GM12873 (cell line): ENCODE measurements at regions not wholly inside any gene's neighbourhood (a gene's known extent, or its start where the extent isn't known, plus 50 kb on each side); places are given as distances from the start of the nearest gene placed in this dataset.

Source experiments
- TF ChIP-seq, protein P1 (sequence below): IDR thresholded peaks from 2 replicates; pipeline ENCODE4 v1.5.1; 2012; ENCODE audit warnings: low read depth, mild to moderate bottlenecking, moderate library complexity, low read length, control low read depth; ENCODE audit not compliant: insufficient read depth; ENCODE audit errors: missing control alignments

DNA sequence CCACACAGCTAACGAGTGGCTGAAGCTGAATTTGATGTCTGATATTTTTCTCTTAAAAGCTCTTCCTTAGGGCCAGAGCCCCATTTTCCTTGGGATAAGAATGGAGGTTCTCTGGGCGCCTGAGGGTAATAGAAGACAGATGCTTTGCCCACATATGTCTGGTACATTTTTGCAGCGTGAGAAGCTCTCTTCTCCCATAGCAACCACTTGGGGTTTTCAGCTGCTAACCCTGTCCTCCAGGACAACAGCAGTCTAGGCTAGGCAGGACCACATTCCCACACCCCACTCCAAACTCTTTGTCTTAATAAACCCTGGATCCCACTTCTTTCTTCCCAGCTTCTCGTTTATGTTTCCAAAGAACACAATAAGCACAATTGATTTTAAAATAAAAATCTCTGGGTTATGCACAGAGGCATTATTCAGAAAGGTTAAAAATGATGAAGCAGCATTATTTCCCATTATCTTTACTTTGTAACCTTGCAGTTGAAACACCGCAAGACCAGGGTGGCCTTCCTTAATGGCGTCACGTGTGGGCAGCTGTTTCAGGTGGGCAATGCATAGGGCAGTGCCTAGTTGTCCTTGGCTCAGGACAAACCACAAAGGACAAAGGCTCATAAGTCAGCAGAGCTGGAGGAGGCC lies 56.5 kb upstream of the NTRK3 start:
- TF ChIP-seq, protein P1, sequence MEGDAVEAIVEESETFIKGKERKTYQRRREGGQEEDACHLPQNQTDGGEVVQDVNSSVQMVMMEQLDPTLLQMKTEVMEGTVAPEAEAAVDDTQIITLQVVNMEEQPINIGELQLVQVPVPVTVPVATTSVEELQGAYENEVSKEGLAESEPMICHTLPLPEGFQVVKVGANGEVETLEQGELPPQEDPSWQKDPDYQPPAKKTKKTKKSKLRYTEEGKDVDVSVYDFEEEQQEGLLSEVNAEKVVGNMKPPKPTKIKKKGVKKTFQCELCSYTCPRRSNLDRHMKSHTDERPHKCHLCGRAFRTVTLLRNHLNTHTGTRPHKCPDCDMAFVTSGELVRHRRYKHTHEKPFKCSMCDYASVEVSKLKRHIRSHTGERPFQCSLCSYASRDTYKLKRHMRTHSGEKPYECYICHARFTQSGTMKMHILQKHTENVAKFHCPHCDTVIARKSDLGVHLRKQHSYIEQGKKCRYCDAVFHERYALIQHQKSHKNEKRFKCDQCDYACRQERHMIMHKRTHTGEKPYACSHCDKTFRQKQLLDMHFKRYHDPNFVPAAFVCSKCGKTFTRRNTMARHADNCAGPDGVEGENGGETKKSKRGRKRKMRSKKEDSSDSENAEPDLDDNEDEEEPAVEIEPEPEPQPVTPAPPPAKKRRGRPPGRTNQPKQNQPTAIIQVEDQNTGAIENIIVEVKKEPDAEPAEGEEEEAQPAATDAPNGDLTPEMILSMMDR = no peak

DNA sequence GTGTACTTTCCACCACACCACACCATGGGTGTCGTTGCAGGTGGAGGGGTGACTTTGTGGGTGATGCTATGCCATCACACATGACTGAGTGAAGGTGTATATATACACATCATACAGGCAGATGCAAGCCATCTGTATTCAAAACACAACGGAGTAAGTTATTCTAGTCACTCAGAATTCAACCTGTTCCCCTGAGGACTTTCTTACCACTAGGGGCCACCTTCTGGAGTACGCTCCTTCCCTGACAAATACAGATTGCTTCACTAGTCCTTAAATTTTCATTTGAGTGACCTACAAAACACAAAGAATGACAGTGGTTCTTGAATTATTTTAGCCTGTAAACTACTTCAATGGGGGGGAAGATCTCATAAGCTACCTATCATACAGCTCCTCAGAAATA lies 52.8 kb upstream of the NTRK3 start:
- TF ChIP-seq, protein P1 = peak; percentile 17

DNA sequence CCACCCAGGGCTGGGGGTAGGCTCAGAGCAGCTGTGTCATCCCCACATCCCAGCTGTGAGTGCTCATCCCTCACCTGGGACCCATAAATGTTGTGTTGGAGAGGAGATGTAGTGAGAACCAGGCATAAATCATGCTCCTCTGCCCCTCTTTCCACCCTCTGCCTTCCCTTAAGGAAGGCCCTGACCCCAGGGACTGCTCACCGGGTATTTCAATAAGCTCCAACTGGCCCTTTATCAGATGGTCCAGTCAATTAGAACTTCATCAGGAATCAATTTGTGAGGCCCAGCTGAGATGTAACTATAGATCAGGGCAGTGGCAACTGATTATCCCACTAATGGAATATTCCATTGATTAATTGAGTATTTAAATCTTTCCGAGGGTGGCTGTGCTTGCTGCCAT lies 50.8 kb upstream of the NTRK3 start:
- TF ChIP-seq, protein P1 = no peak
